H1 (cell line): ENCODE measurements at regions not wholly inside any gene's neighbourhood (a gene's known extent, or its start where the extent isn't known, plus 50 kb on each side); places are given as distances from the start of the nearest gene placed in this dataset.

ENCODE experiments used
- CTCF ChIA-PET: fragments of 300-600 bp; sonication (Branson Sonifier 250); formaldehyde crosslinking; loops from one replicate; lab custom pipeline; 2021; ENCODE audit not compliant: partially characterized antibody; lab: Charles Lee
- POLR2A ChIA-PET: fragments of 300-600 bp; sonication (Branson Sonifier 250); formaldehyde crosslinking; loops from one replicate; lab custom pipeline; 2021; ENCODE audit warnings: inconsistent platforms; ENCODE audit not compliant: partially characterized antibody; lab: Charles Lee
- DNase-seq, 2 experiments: peaks; one replicate each; pipeline versions ENCODE4 v3.0.0 to v3.0.0-alpha.2; 2010 to 2022; ENCODE audit warnings: low spot score in 2 of 2, low read depth in 1 of 2, mixed read lengths in 1 of 2
- FAIRE-seq: peaks from 2 replicates; lab custom pipeline; 2011; peaks lifted over from hg19 to GRCh38; lab: Jason Lieb, UNC
- H2AFZ ChIP-seq: 2 replicates; pipeline ENCODE4 v1.8.1; 2012; ENCODE audit warnings: low read length, inconsistent platforms
- H2AK5ac ChIP-seq: 2 replicates; pipeline ENCODE4 v1.6.1; 2013; ENCODE audit warnings: low read depth, low read length
- H2BK120ac ChIP-seq: replicated peaks from 2 replicates; pipeline ENCODE3; 2013; ENCODE audit warnings: low read depth, low read length, inconsistent platforms
- H2BK12ac ChIP-seq: 2 replicates; pipeline ENCODE4 v1.6.1; 2013; ENCODE audit warnings: low read depth, low read length
- H2BK15ac ChIP-seq: 2 replicates; pipeline ENCODE4 v1.6.1; 2013; ENCODE audit warnings: low read length
- H2BK20ac ChIP-seq: 2 replicates; pipeline ENCODE4 v1.6.1; 2013; ENCODE audit warnings: low read length
- H2BK5ac ChIP-seq: 2 replicates; pipeline ENCODE4 v1.6.1; 2013; ENCODE audit warnings: low read depth, low read length
- H3K14ac ChIP-seq: 2 replicates; pipeline ENCODE4 v1.6.1; 2013; ENCODE audit warnings: inconsistent platforms; ENCODE audit not compliant: insufficient read length
- H3K18ac ChIP-seq: 2 replicates; pipeline ENCODE4 v1.6.1; 2013; ENCODE audit warnings: low read length; ENCODE audit errors: extremely low read depth
- H3K23ac ChIP-seq: 2 replicates; pipeline ENCODE4 v1.6.1; 2013; ENCODE audit warnings: inconsistent platforms; ENCODE audit not compliant: insufficient read length
- H3K23me2 ChIP-seq: 2 replicates; pipeline ENCODE4 v1.6.1; 2013; ENCODE audit warnings: low read depth, low read length
- H3K27ac ChIP-seq: 2 replicates; pipeline ENCODE4 v1.6.1; 2011; ENCODE audit warnings: low read depth, low read length, inconsistent platforms
- H3K27me3 ChIP-seq, 4 experiments: replicated peaks in 1 of 4; 1 replicate in 1 of 4; 2 replicates in 3 of 4; pipeline versions ENCODE4 v1.6.1 to v1.8.1; 2011 to 2013; ENCODE audit warnings: low read length in 3 of 4, mild to moderate bottlenecking in 3 of 4, inconsistent platforms in 2 of 4, mixed read lengths in 2 of 4, moderate library complexity in 1 of 4; ENCODE audit not compliant: control insufficient read depth in 3 of 4, insufficient read depth in 3 of 4; ENCODE audit errors: extremely low read depth in 1 of 4
- H3K36me3 ChIP-seq, 4 experiments: 2 replicates each; pipeline versions ENCODE4 v1.6.1 to v1.8.1; 2011 to 2013; ENCODE audit warnings: mild to moderate bottlenecking in 4 of 4, low read length in 3 of 4, moderate library complexity in 2 of 4, control low read depth in 1 of 4, inconsistent platforms in 1 of 4; ENCODE audit not compliant: insufficient read depth in 4 of 4, control insufficient read depth in 2 of 4
- H3K4ac ChIP-seq: replicated peaks from 2 replicates; pipeline ENCODE3; 2013; ENCODE audit warnings: low read length, low read depth, mixed read lengths, inconsistent platforms; ENCODE audit not compliant: insufficient read length
- H3K4me1 ChIP-seq, 4 experiments: replicated peaks in 1 of 4; 1 replicate in 1 of 4; 2 replicates in 3 of 4; pipeline versions ENCODE4 v1.6.1 to v1.8.1; 2011 to 2013; ENCODE audit warnings: low read length in 3 of 4, inconsistent platforms in 2 of 4, mixed read lengths in 1 of 4; ENCODE audit not compliant: insufficient read depth in 4 of 4, control insufficient read depth in 3 of 4
- H3K4me2 ChIP-seq, 2 experiments: 2 replicates each; pipeline versions ENCODE4 v1.6.1 to v1.8.1; 2011 to 2013; ENCODE audit warnings: low read depth in 2 of 2, low read length in 2 of 2, control low read depth in 1 of 2, inconsistent platforms in 1 of 2, mild to moderate bottlenecking in 1 of 2; ENCODE audit not compliant: insufficient read depth in 1 of 2
- H3K4me3 ChIP-seq, 4 experiments: fragments of 200-600, 300-600 bp in 1 of 4; sonication (generic), shearing (Covaris generic), sonication (Bioruptor Twin) in 1 of 4; 2 replicates each; pipeline versions ENCODE4 v1.5.1 to v1.8.1; 2011 to 2016; ENCODE audit warnings: low read length in 4 of 4, low read depth in 3 of 4, control low read depth in 2 of 4, inconsistent platforms in 2 of 4, mild to moderate bottlenecking in 2 of 4, mixed read lengths in 1 of 4, moderate library complexity in 1 of 4; ENCODE audit not compliant: insufficient read depth in 2 of 4; ENCODE audit errors: extremely low read depth in 1 of 4
- H3K56ac ChIP-seq: replicated peaks from 2 replicates; pipeline ENCODE3; 2013; ENCODE audit warnings: low read depth, mild to moderate bottlenecking, mixed read lengths, low read length, inconsistent platforms; ENCODE audit not compliant: insufficient read length
- H3K79me1 ChIP-seq: 2 replicates; pipeline ENCODE4 v1.6.1; 2013; ENCODE audit warnings: low read depth, low read length, control low read depth
- H3K79me2 ChIP-seq, 2 experiments: 2 replicates each; pipeline versions ENCODE4 v1.6.1 to v1.8.1; 2012 to 2013; ENCODE audit warnings: low read length in 2 of 2, mild to moderate bottlenecking in 2 of 2, inconsistent platforms in 1 of 2; ENCODE audit not compliant: insufficient read depth in 2 of 2, control insufficient read depth in 1 of 2
- H3K9ac ChIP-seq, 4 experiments: replicated peaks in 1 of 4; 1 replicate in 1 of 4; 2 replicates in 3 of 4; pipeline versions ENCODE4 v1.6.1 to v1.8.1; 2011 to 2013; ENCODE audit warnings: low read depth in 3 of 4, low read length in 3 of 4, control low read depth in 2 of 4, mild to moderate bottlenecking in 2 of 4, moderate library complexity in 2 of 4, inconsistent platforms in 1 of 4; ENCODE audit errors: extremely low read depth in 1 of 4
- H3K9me3 ChIP-seq, 2 experiments: 2 replicates each; pipeline versions ENCODE4 v1.6.1 to v1.8.1; 2012 to 2013; ENCODE audit warnings: mild to moderate bottlenecking in 2 of 2, moderate library complexity in 2 of 2, control low read depth in 1 of 2, inconsistent platforms in 1 of 2, low read depth in 1 of 2, low read length in 1 of 2, mixed read lengths in 1 of 2; ENCODE audit not compliant: insufficient read depth in 2 of 2
- H4K20me1 ChIP-seq, 2 experiments: replicated peaks in 1 of 2; 2 replicates each; pipeline versions ENCODE3 to v1.8.1; 2011 to 2013; ENCODE audit warnings: inconsistent platforms in 2 of 2, low read length in 2 of 2, mild to moderate bottlenecking in 1 of 2; ENCODE audit not compliant: insufficient read depth in 2 of 2, control insufficient read depth in 1 of 2
- H4K5ac ChIP-seq: 2 replicates; pipeline ENCODE4 v1.6.1; 2013; ENCODE audit warnings: low read length, low read depth, mixed read lengths, inconsistent platforms; ENCODE audit not compliant: insufficient read length
- H4K8ac ChIP-seq: 2 replicates; pipeline ENCODE4 v1.8.0; 2013; ENCODE audit warnings: mild to moderate bottlenecking, moderate library complexity, low read length, inconsistent platforms; ENCODE audit not compliant: insufficient read depth; ENCODE audit errors: extremely low read depth
- H4K91ac ChIP-seq: replicated peaks from 2 replicates; pipeline ENCODE3; 2013; ENCODE audit warnings: low read length, mixed read lengths, inconsistent platforms; ENCODE audit not compliant: insufficient read length
- BACH1 ChIP-seq: IDR thresholded peaks from 2 replicates; pipeline ENCODE4 v1.6.1; 2012; ENCODE audit warnings: low read length, improper control_type of control experiment
- BCL11A ChIP-seq, 2 experiments: IDR thresholded peaks; one replicate each; pipeline ENCODE4 v1.6.1; 2011; ENCODE audit warnings: low read depth in 2 of 2, low read length in 2 of 2, mild to moderate bottlenecking in 2 of 2
- CEBPB ChIP-seq: IDR thresholded peaks from 2 replicates; pipeline ENCODE4 v1.6.1; 2012; ENCODE audit warnings: low read depth, low read length
- CHD2 ChIP-seq: IDR thresholded peaks from 2 replicates; pipeline ENCODE4 v1.6.1; 2012; ENCODE audit warnings: low read length, improper control_type of control experiment
- EP300 ChIP-seq, 2 experiments: IDR thresholded peaks; 1 replicate in 1 of 2; 2 replicates in 1 of 2; pipeline ENCODE4 v1.6.1; 2011 to 2012; ENCODE audit warnings: low read depth in 2 of 2, low read length in 2 of 2, mild to moderate bottlenecking in 2 of 2, borderline replicate concordance in 1 of 2, inconsistent platforms in 1 of 2, moderate library complexity in 1 of 2
- GABPA ChIP-seq: IDR thresholded peaks from 2 replicates; pipeline ENCODE4 v1.6.1; 2011; ENCODE audit warnings: mild to moderate bottlenecking, low read length, moderate library complexity, borderline replicate concordance; ENCODE audit not compliant: insufficient read depth
- NANOG ChIP-seq: IDR thresholded peaks from 2 replicates; pipeline ENCODE4 v1.6.1; 2011; ENCODE audit warnings: low read length, low read depth, mild to moderate bottlenecking, inconsistent platforms; ENCODE audit not compliant: insufficient read depth, poor library complexity, severe bottlenecking
- SP2 ChIP-seq: IDR thresholded peaks from 2 replicates; pipeline ENCODE4 v1.6.1; 2012; ENCODE audit warnings: mild to moderate bottlenecking, low read length, inconsistent platforms
- TAF1 ChIP-seq: IDR thresholded peaks from 2 replicates; pipeline ENCODE4 v1.6.1; 2011; ENCODE audit warnings: mild to moderate bottlenecking, low read depth, low read length
- ZNF274 ChIP-seq: IDR thresholded peaks from 2 replicates; pipeline ENCODE4 v1.7.0; 2012; ENCODE audit warnings: low read length, borderline replicate concordance; ENCODE audit errors: extremely low read depth
- WGBS, 2 experiments: shearing (Covaris generic) in 1 of 2; methylation state at CpG; one replicate each; pipeline versions ENCODE4 v1.1.6 to v1.1.7; 2013 to 2015; ENCODE audit warnings: low lambda C conversion rate in 2 of 2, mixed read lengths in 2 of 2, inconsistent platforms in 1 of 2, low coverage in 1 of 2, missing lambda C conversion rate in 1 of 2; ENCODE audit not compliant: insufficient replicate concordance in 2 of 2, insufficient coverage in 1 of 2, insufficient read length in 1 of 2; ENCODE audit errors: extremely low coverage in 1 of 2, missing lambda C conversion rate in 1 of 2; 5-methylcytosine and 5-hydroxymethylcytosine counted together

DNA sequence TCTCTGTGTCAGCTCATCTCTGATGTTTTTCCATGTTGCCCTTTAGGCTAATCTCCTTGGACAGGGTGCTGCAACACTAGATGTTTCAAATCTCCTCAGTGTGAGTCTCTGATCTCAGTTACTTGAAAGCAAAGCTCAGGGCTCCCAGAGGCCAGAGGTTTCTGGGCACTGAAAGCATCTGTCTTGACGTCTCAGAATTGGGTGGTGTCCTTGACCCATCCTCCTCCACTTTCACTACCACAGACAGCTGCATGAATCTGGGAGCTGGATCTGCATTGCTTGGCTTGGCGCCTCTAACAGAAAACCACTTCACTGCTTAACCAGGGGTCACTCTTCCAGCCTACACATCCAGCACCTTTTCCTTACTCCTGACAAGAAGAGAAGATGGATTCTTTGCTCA is 399.4 kb downstream of the NXPE2 start:
- CTCF ChIA-PET = interaction anchor here (1.1 to 1.5 kb wide), 2 partner anchors 90 to 137 kb away, joined by 3 read pairs; no protein-coding TSS in a partner anchor
- Histone ChIP-seq H3K4ac (no peak overlapping the region), H3K27ac (no peak overlapping the region), H3K56ac (no peak overlapping the region), H2BK20ac (no peak overlapping the region), H3K4me2 (no peak overlapping the region), H3K36me3 (no peaks in the 10 kb centered on the region), H2BK120ac (no peak overlapping the region), H3K4me3 (no peak overlapping the region), H4K20me1 (no peaks in the 10 kb centered on the region), H2AFZ (no peak overlapping the region), H3K14ac (no peak overlapping the region), H4K8ac (no peak overlapping the region)
- POLR2A ChIA-PET = no interaction called here
- TF ChIP-seq TAF1 = no peak
- TF ChIP-seq CHD2 = no peak
- TF ChIP-seq GABPA = no peak
- no peak for TF ChIP-seq BACH1
- no peak for TF ChIP-seq ZNF274
- no peak for TF ChIP-seq NANOG
- TF ChIP-seq SP2 = no peak
- no peak for TF ChIP-seq CEBPB
- TF ChIP-seq EP300 (IDR thresholded peaks at IDR 0.05; ENCODE audit: borderline replicate concordance in 1 of 2, low read depth in 2 of 2, low read length in 2 of 2) = no peak
- TF ChIP-seq BCL11A (IDR thresholded peaks at IDR 0.05; ENCODE audit: low read depth in 2 of 2, low read length in 2 of 2) = no peak
- TF ChIP-seq, all 59 proteins: peak for 0
- no peak for DNase-seq
- Histone ChIP-seq H3K27me3 (no peaks in the 10 kb centered on the region), H3K9ac (no peak overlapping the region), H3K4me1 (no peaks in the 10 kb centered on the region), H2BK5ac (no peak overlapping the region), H2BK15ac (no peak overlapping the region), H4K5ac (no peak overlapping the region), H3K23me2 (no peaks in the 10 kb centered on the region), H3K23ac (no peak overlapping the region), H3K18ac (no peak overlapping the region), H2AK5ac (no peak overlapping the region), H3K9me3 (no peaks in the 10 kb centered on the region), H3K79me2 (no peaks in the 10 kb centered on the region), H4K91ac (no peak overlapping the region), H3K79me1 (no peaks in the 10 kb centered on the region), H2BK12ac (no peak overlapping the region)
- no peak for FAIRE-seq
- 90% methylated on average over 2 of the region's 2 CpGs; no CpG with 5 or more reads in 1 of the 2 experiments for WGBS, 2 experiments
